ENCODE measurements at regions not wholly inside any gene's neighbourhood (a gene's known extent, or its start where the extent isn't known, plus 50 kb on each side); places are given as distances from the start of the nearest gene placed in this dataset.
A peak's percentile ranks its signal among the peaks of the same experiment; 100 is the strongest.
"Not testable (repeated sequence)": the region's sequence is repeated elsewhere in the genome, so short reads cannot be mapped to it uniquely, and the experiment has no call there.

DNA sequence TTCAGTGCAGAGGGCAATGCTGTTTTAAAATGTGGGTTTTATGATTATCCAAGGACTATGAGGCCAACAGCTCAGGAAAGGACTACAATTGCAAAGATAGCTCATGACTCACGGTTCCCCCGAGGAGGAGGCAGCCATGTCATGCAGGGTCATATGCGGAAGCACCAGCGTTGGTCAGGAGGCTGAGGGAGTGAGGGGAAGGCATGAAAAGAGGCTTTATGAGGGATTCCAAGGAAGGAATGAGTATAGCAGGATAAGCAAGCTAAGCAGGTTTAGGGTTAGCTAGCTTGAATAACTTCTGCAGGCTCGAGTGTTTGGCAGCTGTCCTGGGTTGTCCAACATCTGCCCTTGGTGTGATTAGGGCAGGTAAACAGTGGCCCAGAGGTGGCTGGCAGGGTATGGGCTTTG lies 495.1 kb downstream of the SETD4 start:
- no peak overlapping the region for H3K4me3 ChIP-seq (ENCODE audit: low read depth, low read length)
- DNase-seq (ENCODE audit: low read depth) = peak; percentile 2
- TF ChIP-seq CTCF (IDR thresholded peaks at IDR 0.05; ENCODE audit: control insufficient read depth, extremely low read depth, insufficient read depth) = no peak

DNA sequence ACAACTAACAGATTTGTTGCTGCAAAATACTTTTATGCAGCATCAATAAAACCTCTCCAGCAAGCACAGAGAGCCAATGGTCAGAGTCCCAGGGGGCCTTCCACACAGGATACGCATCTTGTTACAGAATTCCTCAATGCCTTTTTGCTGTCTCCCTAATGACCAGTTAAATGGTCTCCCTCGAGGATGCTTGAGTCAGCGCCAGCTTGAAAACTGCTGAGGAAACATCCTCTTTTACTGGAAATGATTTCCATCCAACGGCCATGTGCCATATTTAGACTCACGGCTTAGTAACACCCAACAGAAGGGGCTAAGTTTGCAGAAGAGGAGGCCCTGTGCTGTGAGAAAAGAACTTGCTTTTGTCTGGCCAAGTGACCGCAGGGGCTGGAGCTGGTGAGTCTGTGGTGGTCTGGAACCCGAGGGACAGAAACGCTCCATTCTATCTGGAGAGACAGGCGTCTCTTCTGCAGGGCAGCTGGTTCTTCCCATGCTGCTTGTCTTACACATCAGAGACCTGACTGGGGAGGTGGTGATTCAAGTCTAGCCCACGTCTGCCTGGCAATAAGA lies 496.4 kb downstream of the SETD4 start:
- DNase-seq (ENCODE audit: low read depth) = no peak
- no peak for TF ChIP-seq CTCF (IDR thresholded peaks at IDR 0.05; ENCODE audit: control insufficient read depth, extremely low read depth, insufficient read depth)
- no peak overlapping the region for H3K4me3 ChIP-seq (ENCODE audit: low read depth, low read length)

DNA sequence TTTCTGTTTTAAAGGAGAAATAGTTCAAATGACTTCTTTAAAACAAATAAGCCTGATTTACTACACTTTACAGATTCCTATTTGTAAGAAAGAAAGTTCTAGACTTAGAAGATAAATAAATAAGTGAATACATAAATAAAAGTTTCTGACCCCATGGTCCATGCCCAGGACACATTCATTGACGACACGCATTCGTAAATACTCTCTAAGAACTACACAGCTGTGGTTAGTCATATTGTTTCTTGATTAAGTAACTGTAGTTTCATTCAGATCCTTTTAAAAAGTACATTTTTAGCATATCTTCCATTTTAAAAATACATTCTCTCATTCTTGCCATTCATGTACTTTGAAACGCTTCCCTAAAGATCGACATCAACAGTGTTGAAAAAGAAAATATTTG lies 497.4 kb downstream of the SETD4 start:
- no peak overlapping the region for H3K4me3 ChIP-seq (ENCODE audit: low read depth, low read length)
- no peak for TF ChIP-seq CTCF (IDR thresholded peaks at IDR 0.05; ENCODE audit: control insufficient read depth, extremely low read depth, insufficient read depth)
- no peak for DNase-seq (ENCODE audit: low read depth)

GRCh38 chr21:35561116-35561515 lies 499.2 kb downstream of the SETD4 start:
- DNase-seq (ENCODE audit: low read depth) = no peak
- TF ChIP-seq CTCF (IDR thresholded peaks at IDR 0.05; ENCODE audit: control insufficient read depth, extremely low read depth, insufficient read depth) = no peak

GRCh38 chr21:35559829-35560225 lies 500.5 kb downstream of the SETD4 start:
- H3K4me3 ChIP-seq (ENCODE audit: low read depth, low read length) = no peak overlapping the region
- DNase-seq (ENCODE audit: low read depth) = no peak
- no peak for TF ChIP-seq CTCF (IDR thresholded peaks at IDR 0.05; ENCODE audit: control insufficient read depth, extremely low read depth, insufficient read depth)

More at GRCh38 chr21:35561116-35561515, 499.2 kb downstream of the SETD4 start:
- no peak overlapping the region for H3K4me3 ChIP-seq (ENCODE audit: low read depth, low read length)

DNA sequence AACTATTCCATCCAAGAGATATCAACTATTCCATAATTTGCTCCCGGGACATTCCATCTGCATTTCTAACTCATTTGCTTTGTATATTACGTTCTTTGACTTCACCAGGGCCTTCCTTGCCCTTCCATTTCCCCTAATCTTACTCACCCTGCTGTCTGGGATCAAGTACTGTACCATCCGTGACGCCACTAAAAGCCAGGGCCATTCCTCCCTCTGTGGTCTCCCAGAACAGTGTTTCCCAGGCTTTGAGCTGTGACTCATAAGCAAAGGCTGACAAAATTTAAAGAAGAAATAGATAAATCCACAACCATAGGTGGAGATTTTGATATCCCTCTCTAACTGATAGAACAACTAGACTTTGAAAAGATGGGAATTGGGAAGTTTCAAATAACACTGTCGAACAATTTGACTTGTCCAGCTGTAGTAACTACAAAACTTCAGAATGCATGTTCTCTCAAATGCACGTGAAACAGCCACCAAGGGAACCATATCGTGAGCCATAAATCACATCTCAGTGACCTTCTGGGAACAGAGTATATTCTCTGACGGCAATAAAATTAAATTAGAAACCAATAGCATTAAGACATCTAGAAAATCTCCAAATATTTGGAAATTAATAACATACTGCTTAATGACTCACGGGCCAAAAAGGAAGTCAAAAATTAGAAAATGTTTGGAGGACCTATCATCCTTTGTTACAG lies 501.0 kb downstream of the SETD4 start:
- no peak for DNase-seq (ENCODE audit: low read depth)
- no peak for TF ChIP-seq CTCF (IDR thresholded peaks at IDR 0.05; ENCODE audit: control insufficient read depth, extremely low read depth, insufficient read depth)
- H3K4me3 ChIP-seq (ENCODE audit: low read depth, low read length) = no peak overlapping the region

- no peak for TF ChIP-seq CTCF (IDR thresholded peaks at IDR 0.05; ENCODE audit: control insufficient read depth, extremely low read depth, insufficient read depth)
- no peak for DNase-seq (ENCODE audit: low read depth)
- no peak overlapping the region for H3K4me3 ChIP-seq (ENCODE audit: low read depth, low read length)
These were observed 503.8 kb downstream of the SETD4 start for GRCh38 chr21:35556536-35556935.

GRCh38 chr21:35552483-35552882 lies 503.4 kb upstream of the RUNX1 start:
- not testable (repeated sequence) for DNase-seq (ENCODE audit: low read depth); H3K4me3 ChIP-seq (ENCODE audit: low read depth, low read length)
